ENCODE measurements at regions not wholly inside any gene's neighbourhood (a gene's known extent, or its start where the extent isn't known, plus 50 kb on each side); places are given as distances from the start of the nearest gene placed in this dataset.

DNA sequence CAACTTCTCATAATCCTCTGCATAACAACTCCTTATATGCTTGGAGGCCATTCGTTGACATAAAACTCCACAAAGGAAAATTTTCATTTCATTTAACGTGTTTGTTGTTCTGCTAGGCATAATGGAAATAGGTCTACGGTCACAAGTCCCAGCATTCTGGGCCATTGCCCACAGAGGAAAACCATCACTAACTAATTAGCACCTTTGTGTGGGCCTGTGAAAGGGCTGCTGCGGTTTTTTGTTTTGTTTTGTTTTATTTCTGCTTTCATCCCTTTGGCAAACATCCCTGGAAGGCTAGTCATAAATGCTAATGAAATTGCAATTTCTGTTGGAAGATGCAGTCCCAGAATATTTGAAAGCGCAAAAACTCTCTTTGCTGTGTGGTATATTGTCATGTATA is 180.3 kb downstream of the RMST start:
- CTCF ChIA-PET (ENCODE audit: unreplicated experiment) = no interaction called here
- no peaks in the 10 kb centered on the region for H3K9me3 ChIP-seq (ENCODE audit: low read length)
- H3K4me3 ChIP-seq (ENCODE audit: low read depth, low read length, poor library complexity, severe bottlenecking) = no peak overlapping the region
- no peaks in the 10 kb centered on the region for H3K9me2 ChIP-seq (ENCODE audit: insufficient read depth, low read length)
- H4K20me1 ChIP-seq (ENCODE audit: insufficient read depth, low read length) = no peaks in the 10 kb centered on the region
- no peak overlapping the region for H2AFZ ChIP-seq (ENCODE audit: low read length)
- no peaks in the 10 kb centered on the region for H3K4me1 ChIP-seq (ENCODE audit: insufficient read depth, low read length, poor library complexity, severe bottlenecking)
- no peak overlapping the region for H3K4me2 ChIP-seq (ENCODE audit: low read length)
- no TSS peak for BruUV-seq (replicated peaks)
- no peaks in the 10 kb centered on the region for H3K79me2 ChIP-seq (ENCODE audit: insufficient read depth, low read depth, low read length)
- no peaks in the 10 kb centered on the region for H3K36me3 ChIP-seq (ENCODE audit: insufficient read depth, low read length)
- no peak for TF ChIP-seq CTCF (conservative IDR thresholded peaks at IDR 0.05; ENCODE audit: low read length)
- no peak for TF ChIP-seq EZH2phosphoT487 (IDR thresholded peaks at IDR 0.05; ENCODE audit: borderline replicate concordance, low read depth, low read length)
- POLR2A ChIA-PET = interaction anchor here (0.7 kb wide), 1 partner anchor 470 kb away, joined by 3 read pairs; no protein-coding TSS in a partner anchor
- intact Hi-C loops (cut with micrococcal nuclease; ENCODE audit: unreplicated experiment) = no loop called here
- no peak for DNase-seq (ENCODE audit: low spot score)
- H3K27ac ChIP-seq (ENCODE audit: low read depth, low read length, poor library complexity, severe bottlenecking) = no peak overlapping the region

GRCh38 chr12:97643924-97644323 is 181.3 kb downstream of the RMST start:
- H3K9me3 ChIP-seq (ENCODE audit: low read length) = no peaks in the 10 kb centered on the region
- DNase-seq (ENCODE audit: low spot score) = no peak
- CTCF ChIA-PET (ENCODE audit: unreplicated experiment) = no interaction called here
- no TSS peak for BruUV-seq (replicated peaks)
- H3K79me2 ChIP-seq (ENCODE audit: insufficient read depth, low read depth, low read length) = no peaks in the 10 kb centered on the region
- no peak overlapping the region for H2AFZ ChIP-seq (ENCODE audit: low read length)
- H4K20me1 ChIP-seq (ENCODE audit: insufficient read depth, low read length) = no peaks in the 10 kb centered on the region
- H3K4me1 ChIP-seq (ENCODE audit: insufficient read depth, low read length, poor library complexity, severe bottlenecking) = no peaks in the 10 kb centered on the region
- no peaks in the 10 kb centered on the region for H3K9me2 ChIP-seq (ENCODE audit: insufficient read depth, low read length)
- no peak overlapping the region for H3K4me3 ChIP-seq (ENCODE audit: low read depth, low read length, poor library complexity, severe bottlenecking)
- H3K27ac ChIP-seq (ENCODE audit: low read depth, low read length, poor library complexity, severe bottlenecking) = no peak overlapping the region
- no peak overlapping the region for H3K4me2 ChIP-seq (ENCODE audit: low read length)
- no peak for TF ChIP-seq EZH2phosphoT487 (IDR thresholded peaks at IDR 0.05; ENCODE audit: borderline replicate concordance, low read depth, low read length)
- TF ChIP-seq CTCF (conservative IDR thresholded peaks at IDR 0.05; ENCODE audit: low read length) = no peak
- intact Hi-C loops (cut with micrococcal nuclease; ENCODE audit: unreplicated experiment) = no loop called here
- no peaks in the 10 kb centered on the region for H3K36me3 ChIP-seq (ENCODE audit: insufficient read depth, low read length)
- POLR2A ChIA-PET = no interaction called here

DNA sequence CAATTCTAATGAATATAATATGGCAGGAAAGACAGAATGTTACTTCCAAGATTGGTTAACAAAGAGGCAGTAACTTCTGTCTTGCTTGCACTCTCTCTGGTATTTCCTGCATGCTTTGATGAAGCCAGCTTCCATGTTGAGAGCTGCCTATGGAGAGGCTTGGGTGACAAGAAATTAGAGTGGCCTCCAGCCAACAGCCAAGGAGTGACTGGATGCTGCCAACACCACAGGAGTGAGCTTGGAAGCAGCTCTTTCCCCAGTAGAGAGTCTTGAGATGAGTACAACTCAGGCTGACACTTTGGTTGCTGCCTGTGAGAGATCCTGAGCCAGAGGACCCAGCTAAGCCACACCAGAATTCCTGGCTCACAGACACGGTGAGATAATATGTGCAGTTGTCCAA is 183.1 kb downstream of the RMST start:
- H3K79me2 ChIP-seq (ENCODE audit: insufficient read depth, low read depth, low read length) = no peaks in the 10 kb centered on the region
- H3K4me2 ChIP-seq (ENCODE audit: low read length) = no peak overlapping the region
- intact Hi-C loops (cut with micrococcal nuclease; ENCODE audit: unreplicated experiment) = no loop called here
- H3K27ac ChIP-seq (ENCODE audit: low read depth, low read length, poor library complexity, severe bottlenecking) = no peak overlapping the region
- POLR2A ChIA-PET = no interaction called here
- H4K20me1 ChIP-seq (ENCODE audit: insufficient read depth, low read length) = no peaks in the 10 kb centered on the region
- H3K36me3 ChIP-seq (ENCODE audit: insufficient read depth, low read length) = no peaks in the 10 kb centered on the region
- TF ChIP-seq EZH2phosphoT487 (IDR thresholded peaks at IDR 0.05; ENCODE audit: borderline replicate concordance, low read depth, low read length) = no peak
- no peak for TF ChIP-seq CTCF (conservative IDR thresholded peaks at IDR 0.05; ENCODE audit: low read length)
- H3K9me3 ChIP-seq (ENCODE audit: low read length) = no peaks in the 10 kb centered on the region
- no peak overlapping the region for H3K4me3 ChIP-seq (ENCODE audit: low read depth, low read length, poor library complexity, severe bottlenecking)
- DNase-seq (ENCODE audit: low spot score) = no peak
- no peak overlapping the region for H2AFZ ChIP-seq (ENCODE audit: low read length)
- no TSS peak for BruUV-seq (replicated peaks)
- CTCF ChIA-PET (ENCODE audit: unreplicated experiment) = no interaction called here
- no peaks in the 10 kb centered on the region for H3K9me2 ChIP-seq (ENCODE audit: insufficient read depth, low read length)
- no peaks in the 10 kb centered on the region for H3K4me1 ChIP-seq (ENCODE audit: insufficient read depth, low read length, poor library complexity, severe bottlenecking)
